Neural cell (in vitro differentiated cells): ENCODE measurements at regions not wholly inside any gene's neighbourhood (a gene's known extent, or its start where the extent isn't known, plus 50 kb on each side); places are given as distances from the start of the nearest gene placed in this dataset.
A peak's percentile ranks its signal among the peaks of the same experiment; 100 is the strongest.

Experiments
- H2AFZ ChIP-seq: fragments of 200-600, 300-800 bp; sonication (generic), shearing (Covaris generic); 2 replicates; pipeline ENCODE4 v1.6.0; 2014; ENCODE audit warnings: low read depth, mild to moderate bottlenecking, antibody characterized with exemption, low read length, moderate library complexity
- H3F3A ChIP-seq: fragments of 200-600 bp; shearing (Covaris generic); 2 replicates; pipeline ENCODE4 v1.6.1; 2016; ENCODE audit warnings: mild to moderate bottlenecking, moderate library complexity, mixed read lengths, antibody characterized with exemption, low read length; ENCODE audit not compliant: insufficient read depth, poor library complexity, severe bottlenecking
- H3K27ac ChIP-seq: fragments of 200-600, 300-800 bp; sonication (generic), shearing (Covaris generic); 2 replicates; pipeline ENCODE4 v1.5.1; 2014; ENCODE audit warnings: mild to moderate bottlenecking, low read length, moderate library complexity
- H3K27me3 ChIP-seq: fragments of 300-800, 200-600 bp; sonication (generic), shearing (Covaris generic); 2 replicates; pipeline ENCODE4 v1.6.0; 2014; ENCODE audit warnings: mild to moderate bottlenecking, low read depth, low read length, moderate library complexity; ENCODE audit not compliant: insufficient read depth
- H3K36me3 ChIP-seq: fragments of 300-800, 200-600 bp; sonication (generic), shearing (Covaris generic); 2 replicates; pipeline ENCODE4 v1.5.1; 2014; ENCODE audit warnings: mild to moderate bottlenecking, antibody characterized with exemption, low read length, moderate library complexity; ENCODE audit not compliant: insufficient read depth
- H3K4me2 ChIP-seq: fragments of 300-800, 200-600 bp; sonication (generic), shearing (Covaris generic); 2 replicates; pipeline ENCODE4 v1.6.0; 2014; ENCODE audit warnings: mild to moderate bottlenecking, low read length
- H3K4me3 ChIP-seq: fragments of 300-800, 200-600 bp; sonication (generic), shearing (Covaris generic); 2 replicates; pipeline ENCODE4 v1.5.1; 2014; ENCODE audit warnings: mild to moderate bottlenecking, low read length, moderate library complexity
- H3K79me2 ChIP-seq: fragments of 200-600 bp; shearing (Covaris generic); replicated peaks from 2 replicates; pipeline ENCODE4 v1.6.0; 2014; ENCODE audit warnings: mild to moderate bottlenecking, low read length, moderate library complexity; ENCODE audit not compliant: insufficient read depth
- H3K9ac ChIP-seq: fragments of 300-800, 200-600 bp; sonication (generic), shearing (Covaris generic); 2 replicates; pipeline ENCODE4 v1.6.1; 2016; ENCODE audit warnings: mild to moderate bottlenecking, low read length, mixed read lengths
- H3K9me2 ChIP-seq: fragments of 200-600 bp; shearing (Covaris generic); 2 replicates; pipeline ENCODE4 v1.6.1; 2016; ENCODE audit warnings: mild to moderate bottlenecking, low read length, mixed read lengths; ENCODE audit not compliant: insufficient read depth
- H3K9me3 ChIP-seq: fragments of 200-600, 300-800 bp; sonication (generic), shearing (Covaris generic); 2 replicates; pipeline ENCODE4 v1.6.1; 2016; ENCODE audit warnings: mild to moderate bottlenecking, mixed run types, low read length, moderate library complexity, mixed read lengths
- H4K20me1 ChIP-seq: fragments of 200-600 bp; shearing (Covaris generic); 2 replicates; pipeline ENCODE4 v1.6.1; 2016; ENCODE audit warnings: mild to moderate bottlenecking, mixed run types; ENCODE audit not compliant: insufficient read depth
- EP300 ChIP-seq: fragments of 450-650 bp; conservative IDR thresholded peaks from 2 replicates; pipeline ENCODE4 v1.6.1; 2014; ENCODE audit warnings: antibody characterized with exemption, mild to moderate bottlenecking, moderate library complexity; ENCODE audit not compliant: poor library complexity, severe bottlenecking
- EZH2 ChIP-seq: fragments of 200-600, 300-800 bp; shearing (Covaris generic), sonication (generic); IDR thresholded peaks from 2 replicates; pipeline ENCODE4 v1.6.1; 2014; ENCODE audit warnings: antibody characterized with exemption, low read length, borderline replicate concordance, mild to moderate bottlenecking; ENCODE audit not compliant: insufficient read depth, poor library complexity, severe bottlenecking
- MXI1 ChIP-seq: fragments of 450-650 bp; conservative IDR thresholded peaks from 2 replicates; pipeline ENCODE4 v1.6.1; 2014; ENCODE audit warnings: antibody characterized with exemption, mild to moderate bottlenecking; ENCODE audit not compliant: poor library complexity, severe bottlenecking
- POLR2AphosphoS5 ChIP-seq: IDR thresholded peaks from 2 replicates; pipeline ENCODE4 v1.6.1; 2012
- RAD21 ChIP-seq: fragments of 450-650 bp; conservative IDR thresholded peaks from 2 replicates; pipeline ENCODE4 v1.6.1; 2014; ENCODE audit warnings: antibody characterized with exemption, mild to moderate bottlenecking, moderate library complexity
- SMC3 ChIP-seq: fragments of 450-650 bp; conservative IDR thresholded peaks from 2 replicates; pipeline ENCODE4 v1.6.1; 2014; ENCODE audit warnings: antibody characterized with exemption, mild to moderate bottlenecking, moderate library complexity; ENCODE audit not compliant: poor library complexity
- TAF1 ChIP-seq: IDR thresholded peaks from 2 replicates; pipeline ENCODE4 v1.6.1; 2012; ENCODE audit warnings: low read depth
- TF ChIP-seq, protein P1 (sequence below): fragments of 450-650 bp; IDR thresholded peaks from 2 replicates; pipeline ENCODE4 v1.5.1; 2014; ENCODE audit warnings: antibody characterized with exemption, mild to moderate bottlenecking, moderate library complexity; ENCODE audit not compliant: poor library complexity, severe bottlenecking
- TF ChIP-seq, protein P2 (sequence below): IDR thresholded peaks from 2 replicates; pipeline ENCODE4 v1.6.1; 2012; ENCODE audit warnings: borderline replicate concordance

GRCh38 chr5:68460147-68460798 lies 244.7 kb downstream of the PIK3R1 start:
- Histone ChIP-seq H3F3A (no peaks in the 10 kb centered on the region), H3K79me2 (no peaks in the 10 kb centered on the region), H3K4me3 (no peak overlapping the region), H3K27me3 (no peaks in the 10 kb centered on the region), H3K9ac (no peak overlapping the region), H3K9me3 (no peaks in the 10 kb centered on the region), H3K27ac (no peak overlapping the region), H3K36me3 (no peaks in the 10 kb centered on the region), H3K4me2 (no peak overlapping the region), H2AFZ (no peak overlapping the region), H4K20me1 (no peaks in the 10 kb centered on the region), H3K9me2 (no peaks in the 10 kb centered on the region)
- no peak for TF ChIP-seq EZH2
- peak; percentile 59 for TF ChIP-seq RAD21
- TF ChIP-seq MXI1 = no peak
- TF ChIP-seq, protein P1, sequence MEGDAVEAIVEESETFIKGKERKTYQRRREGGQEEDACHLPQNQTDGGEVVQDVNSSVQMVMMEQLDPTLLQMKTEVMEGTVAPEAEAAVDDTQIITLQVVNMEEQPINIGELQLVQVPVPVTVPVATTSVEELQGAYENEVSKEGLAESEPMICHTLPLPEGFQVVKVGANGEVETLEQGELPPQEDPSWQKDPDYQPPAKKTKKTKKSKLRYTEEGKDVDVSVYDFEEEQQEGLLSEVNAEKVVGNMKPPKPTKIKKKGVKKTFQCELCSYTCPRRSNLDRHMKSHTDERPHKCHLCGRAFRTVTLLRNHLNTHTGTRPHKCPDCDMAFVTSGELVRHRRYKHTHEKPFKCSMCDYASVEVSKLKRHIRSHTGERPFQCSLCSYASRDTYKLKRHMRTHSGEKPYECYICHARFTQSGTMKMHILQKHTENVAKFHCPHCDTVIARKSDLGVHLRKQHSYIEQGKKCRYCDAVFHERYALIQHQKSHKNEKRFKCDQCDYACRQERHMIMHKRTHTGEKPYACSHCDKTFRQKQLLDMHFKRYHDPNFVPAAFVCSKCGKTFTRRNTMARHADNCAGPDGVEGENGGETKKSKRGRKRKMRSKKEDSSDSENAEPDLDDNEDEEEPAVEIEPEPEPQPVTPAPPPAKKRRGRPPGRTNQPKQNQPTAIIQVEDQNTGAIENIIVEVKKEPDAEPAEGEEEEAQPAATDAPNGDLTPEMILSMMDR = peak; percentile 58
- no peak for TF ChIP-seq EP300
- TF ChIP-seq, protein P2, sequence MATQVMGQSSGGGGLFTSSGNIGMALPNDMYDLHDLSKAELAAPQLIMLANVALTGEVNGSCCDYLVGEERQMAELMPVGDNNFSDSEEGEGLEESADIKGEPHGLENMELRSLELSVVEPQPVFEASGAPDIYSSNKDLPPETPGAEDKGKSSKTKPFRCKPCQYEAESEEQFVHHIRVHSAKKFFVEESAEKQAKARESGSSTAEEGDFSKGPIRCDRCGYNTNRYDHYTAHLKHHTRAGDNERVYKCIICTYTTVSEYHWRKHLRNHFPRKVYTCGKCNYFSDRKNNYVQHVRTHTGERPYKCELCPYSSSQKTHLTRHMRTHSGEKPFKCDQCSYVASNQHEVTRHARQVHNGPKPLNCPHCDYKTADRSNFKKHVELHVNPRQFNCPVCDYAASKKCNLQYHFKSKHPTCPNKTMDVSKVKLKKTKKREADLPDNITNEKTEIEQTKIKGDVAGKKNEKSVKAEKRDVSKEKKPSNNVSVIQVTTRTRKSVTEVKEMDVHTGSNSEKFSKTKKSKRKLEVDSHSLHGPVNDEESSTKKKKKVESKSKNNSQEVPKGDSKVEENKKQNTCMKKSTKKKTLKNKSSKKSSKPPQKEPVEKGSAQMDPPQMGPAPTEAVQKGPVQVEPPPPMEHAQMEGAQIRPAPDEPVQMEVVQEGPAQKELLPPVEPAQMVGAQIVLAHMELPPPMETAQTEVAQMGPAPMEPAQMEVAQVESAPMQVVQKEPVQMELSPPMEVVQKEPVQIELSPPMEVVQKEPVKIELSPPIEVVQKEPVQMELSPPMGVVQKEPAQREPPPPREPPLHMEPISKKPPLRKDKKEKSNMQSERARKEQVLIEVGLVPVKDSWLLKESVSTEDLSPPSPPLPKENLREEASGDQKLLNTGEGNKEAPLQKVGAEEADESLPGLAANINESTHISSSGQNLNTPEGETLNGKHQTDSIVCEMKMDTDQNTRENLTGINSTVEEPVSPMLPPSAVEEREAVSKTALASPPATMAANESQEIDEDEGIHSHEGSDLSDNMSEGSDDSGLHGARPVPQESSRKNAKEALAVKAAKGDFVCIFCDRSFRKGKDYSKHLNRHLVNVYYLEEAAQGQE = no peak
- no peak for TF ChIP-seq POLR2AphosphoS5
- TF ChIP-seq SMC3 = no peak
- no peak for TF ChIP-seq TAF1

- no peak overlapping the region for H2AFZ ChIP-seq
- no peaks in the 10 kb centered on the region for H3K36me3 ChIP-seq
- H3K27me3 ChIP-seq = no peaks in the 10 kb centered on the region
- TF ChIP-seq MXI1 = no peak
- TF ChIP-seq, protein P1 = no peak
- no peak for TF ChIP-seq RAD21
- TF ChIP-seq EP300 = no peak
- no peaks in the 10 kb centered on the region for H3K9me3 ChIP-seq
- H3K9ac ChIP-seq = no peak overlapping the region
- no peak overlapping the region for H3K27ac ChIP-seq
- H3K79me2 ChIP-seq = no peaks in the 10 kb centered on the region
- H4K20me1 ChIP-seq = no peaks in the 10 kb centered on the region
- H3K9me2 ChIP-seq = no peaks in the 10 kb centered on the region
- H3F3A ChIP-seq = no peaks in the 10 kb centered on the region
- H3K4me2 ChIP-seq = no peak overlapping the region
- H3K4me3 ChIP-seq = no peak overlapping the region
These were observed 248.1 kb downstream of the PIK3R1 start for GRCh38 chr5:68463606-68464005.
